ENCODE measurements at regions not wholly inside any gene's neighbourhood (a gene's known extent, or its start where the extent isn't known, plus 50 kb on each side); places are given as distances from the start of the nearest gene placed in this dataset.

- no peak overlapping the region for H3K9ac ChIP-seq (replicated peaks in 1 of 4; ENCODE audit: extremely low read depth in 1 of 4, low read depth in 3 of 4, low read length in 3 of 4)
- no peak for FAIRE-seq
- CTCF ChIA-PET (ENCODE audit: partially characterized antibody) = interaction anchor here (0.6 to 1.5 kb wide), 6 partner anchors 12 to 289 kb away, joined by 3 to 6 read pairs (median 4); no protein-coding TSS in a partner anchor
Measured at GRCh38 chr2:64876137-64876647, 113.0 kb upstream of the SLC1A4 start.

More at GRCh38 chr2:64876137-64876647, 113.0 kb upstream of the SLC1A4 start:
- H2AK5ac ChIP-seq (ENCODE audit: low read depth, low read length) = no peak overlapping the region
- H3K4ac ChIP-seq (replicated peaks; ENCODE audit: insufficient read length, low read depth, low read length) = no peak overlapping the region
- 0 out of 2 replicates have a peak, but pooled peaks have one; percentile 34 for TF ChIP-seq JUND (IDR thresholded peaks at IDR 0.05; ENCODE audit: low read length)
- no peak for TF ChIP-seq CREB1 (IDR thresholded peaks at IDR 0.05)
- TF ChIP-seq KDM4A (IDR thresholded peaks at IDR 0.05; ENCODE audit: low read depth, low read length, severe bottlenecking) = no peak
- TF ChIP-seq GTF2F1 (IDR thresholded peaks at IDR 0.05; ENCODE audit: borderline replicate concordance, low read depth, low read length) = no peak
- TF ChIP-seq MAFK (IDR thresholded peaks at IDR 0.05; ENCODE audit: low read depth, low read length) = no peak
- TF ChIP-seq CEBPB (IDR thresholded peaks at IDR 0.05; ENCODE audit: low read depth, low read length) = no peak
- no peak for TF ChIP-seq SIN3A (conservative IDR thresholded peaks at IDR 0.05 in 1 of 2, IDR thresholded peaks at IDR 0.05 in 1 of 2; ENCODE audit: low read depth in 1 of 2, low read length in 2 of 2)
- no peak for TF ChIP-seq SAP30 (IDR thresholded peaks at IDR 0.05; ENCODE audit: insufficient read depth, insufficient replicate concordance, low read length)
- peak; percentile 50; the same call in 1 of the 2 replicates for TF ChIP-seq TEAD4 (IDR thresholded peaks at IDR 0.05; ENCODE audit: low read depth, low read length)
- TF ChIP-seq TCF12 (IDR thresholded peaks at IDR 0.05; ENCODE audit: low read depth, low read length) = no peak
- TF ChIP-seq TAF1 (IDR thresholded peaks at IDR 0.05; ENCODE audit: low read depth, low read length) = no peak
- TF ChIP-seq CBX5 (IDR thresholded peaks at IDR 0.05; ENCODE audit: low read depth, low read length) = no peak
- TF ChIP-seq BCL11A (IDR thresholded peaks at IDR 0.05; ENCODE audit: low read depth in 2 of 2, low read length in 2 of 2) = no peak
- TF ChIP-seq YY1 (IDR thresholded peaks at IDR 0.05; ENCODE audit: low read depth, low read length) = 0 out of 2 replicates have a peak, but pooled peaks have one; percentile 53
- peak in 1 of 2 experiments; percentile 53 for DNase-seq (ENCODE audit: low read depth in 1 of 2, low spot score in 2 of 2)
- H3K14ac ChIP-seq (ENCODE audit: insufficient read length) = no peak overlapping the region
- H2BK5ac ChIP-seq (ENCODE audit: low read depth, low read length) = no peak overlapping the region; the same call in 1 of the 2 replicates
- H3K56ac ChIP-seq (replicated peaks; ENCODE audit: insufficient read length, low read depth, low read length) = no peak overlapping the region
- 44% methylated on average over 3 of the region's 3 CpGs; no CpG with 5 or more reads in 1 of the 2 experiments for WGBS, 2 experiments (ENCODE audit: extremely low coverage in 1 of 2, insufficient coverage in 1 of 2, insufficient read length in 1 of 2, insufficient replicate concordance in 2 of 2, low coverage in 1 of 2, low lambda C conversion rate in 2 of 2, missing lambda C conversion rate in 1 of 2)
- H4K20me1 ChIP-seq (replicated peaks in 1 of 2; ENCODE audit: control insufficient read depth in 1 of 2, insufficient read depth in 2 of 2, low read length in 2 of 2) = no peaks in the 10 kb centered on the region
- no peak overlapping the region for H2BK120ac ChIP-seq (replicated peaks; ENCODE audit: low read depth, low read length)
- no peak overlapping the region for H3K18ac ChIP-seq (ENCODE audit: extremely low read depth, low read length)
- H3K27ac ChIP-seq (ENCODE audit: low read depth, low read length) = no peak overlapping the region
- no peaks in the 10 kb centered on the region for H3K79me1 ChIP-seq (ENCODE audit: low read depth, low read length)
- no peaks in the 10 kb centered on the region for H3K9me3 ChIP-seq (ENCODE audit: insufficient read depth in 2 of 2, low read depth in 1 of 2, low read length in 1 of 2)
- peak overlapping the region; percentile 9 for H4K8ac ChIP-seq (ENCODE audit: extremely low read depth, insufficient read depth, low read length)
- no peak overlapping the region for H4K91ac ChIP-seq (replicated peaks; ENCODE audit: insufficient read length, low read length)
- H4K5ac ChIP-seq (ENCODE audit: insufficient read length, low read depth, low read length) = no peak overlapping the region
- no peak overlapping the region for H2BK20ac ChIP-seq (ENCODE audit: low read length)
- no peak overlapping the region for H3K4me3 ChIP-seq (ENCODE audit: extremely low read depth in 1 of 4, insufficient read depth in 2 of 4, low read depth in 3 of 4, low read length in 4 of 4)
- no peak overlapping the region for H2BK15ac ChIP-seq (ENCODE audit: low read length)
- H2AFZ ChIP-seq (ENCODE audit: low read length) = no peak overlapping the region
- peak overlapping the region in 1 of 2 experiments; percentile 51; a peak in 3 of 4 replicates for H3K4me2 ChIP-seq (ENCODE audit: insufficient read depth in 1 of 2, low read depth in 2 of 2, low read length in 2 of 2)
- no peaks in the 10 kb centered on the region for H3K79me2 ChIP-seq (ENCODE audit: control insufficient read depth in 1 of 2, insufficient read depth in 2 of 2, low read length in 2 of 2)
- no peak overlapping the region for H2BK12ac ChIP-seq (ENCODE audit: low read depth, low read length)
- POLR2A ChIA-PET (ENCODE audit: partially characterized antibody) = interaction anchor here (0.7 kb wide), 1 partner anchor 260 kb away, joined by 3 read pairs; no protein-coding TSS in a partner anchor
- no peaks in the 10 kb centered on the region for H3K23me2 ChIP-seq (ENCODE audit: low read depth, low read length)
- H3K23ac ChIP-seq (ENCODE audit: insufficient read length) = no peak overlapping the region
- H3K36me3 ChIP-seq (ENCODE audit: control insufficient read depth in 2 of 4, insufficient read depth in 4 of 4, low read length in 3 of 4) = no peaks in the 10 kb centered on the region
- peaks cover 6 to 19% (median 9%) of the 10 kb centered on the region in 4 experiments for H3K4me1 ChIP-seq (replicated peaks in 1 of 4; ENCODE audit: control insufficient read depth in 3 of 4, insufficient read depth in 4 of 4, low read length in 3 of 4)
- H3K27me3 ChIP-seq (replicated peaks in 1 of 4; ENCODE audit: control insufficient read depth in 3 of 4, extremely low read depth in 1 of 4, insufficient read depth in 3 of 4, low read length in 3 of 4) = peaks cover 0 to 1% (median 0%) of the 10 kb centered on the region in 4 experiments; a peak in 1 of 7 replicates

Data from H1 (cell line).